Activated naive CD4-positive, alpha-beta T cell treated with anti-CD3 and anti-CD28 coated beads for 36 hours (primary cell): ENCODE measurements at regions not wholly inside any gene's neighbourhood (a gene's known extent, or its start where the extent isn't known, plus 50 kb on each side); places are given as distances from the start of the nearest gene placed in this dataset.

Experiments
- CTCF ChIA-PET: fragments of 350-600 bp; sonication (Branson Sonifier 250); formaldehyde crosslinking; loops from one replicate; lab custom pipeline; 2021; ENCODE audit warnings: antibody characterized with exemption; lab: Charles Lee
- DNase-seq: peaks from one replicate; pipeline ENCODE4 v3.0.0-alpha.2; 2020
- H3K27ac Mint-ChIP-seq: one replicate; pipeline ENCODE4 v1.8.0; 2021; ENCODE audit warnings: mild to moderate bottlenecking, mixed read lengths
- H3K27me3 Mint-ChIP-seq: one replicate; pipeline ENCODE4 v1.8.0; 2021; ENCODE audit warnings: low read depth, mixed read lengths
- H3K36me3 Mint-ChIP-seq: one replicate; pipeline ENCODE4 v1.8.0; 2021; ENCODE audit warnings: low read depth, mixed read lengths
- H3K4me1 Mint-ChIP-seq: one replicate; pipeline ENCODE4 v1.8.0; 2021; ENCODE audit warnings: low read depth, mixed read lengths
- H3K4me3 Mint-ChIP-seq: one replicate; pipeline ENCODE4 v1.8.0; 2021; ENCODE audit warnings: mild to moderate bottlenecking, moderate library complexity, mixed read lengths
- H3K9me3 Mint-ChIP-seq: one replicate; pipeline ENCODE4 v1.8.0; 2021; ENCODE audit warnings: mixed read lengths
- intact Hi-C: fragments of 100-400 bp; cut with micrococcal nuclease; formaldehyde crosslinking; loops from one replicate; pipeline ENCODE4 v1.15.1; 2023

DNA sequence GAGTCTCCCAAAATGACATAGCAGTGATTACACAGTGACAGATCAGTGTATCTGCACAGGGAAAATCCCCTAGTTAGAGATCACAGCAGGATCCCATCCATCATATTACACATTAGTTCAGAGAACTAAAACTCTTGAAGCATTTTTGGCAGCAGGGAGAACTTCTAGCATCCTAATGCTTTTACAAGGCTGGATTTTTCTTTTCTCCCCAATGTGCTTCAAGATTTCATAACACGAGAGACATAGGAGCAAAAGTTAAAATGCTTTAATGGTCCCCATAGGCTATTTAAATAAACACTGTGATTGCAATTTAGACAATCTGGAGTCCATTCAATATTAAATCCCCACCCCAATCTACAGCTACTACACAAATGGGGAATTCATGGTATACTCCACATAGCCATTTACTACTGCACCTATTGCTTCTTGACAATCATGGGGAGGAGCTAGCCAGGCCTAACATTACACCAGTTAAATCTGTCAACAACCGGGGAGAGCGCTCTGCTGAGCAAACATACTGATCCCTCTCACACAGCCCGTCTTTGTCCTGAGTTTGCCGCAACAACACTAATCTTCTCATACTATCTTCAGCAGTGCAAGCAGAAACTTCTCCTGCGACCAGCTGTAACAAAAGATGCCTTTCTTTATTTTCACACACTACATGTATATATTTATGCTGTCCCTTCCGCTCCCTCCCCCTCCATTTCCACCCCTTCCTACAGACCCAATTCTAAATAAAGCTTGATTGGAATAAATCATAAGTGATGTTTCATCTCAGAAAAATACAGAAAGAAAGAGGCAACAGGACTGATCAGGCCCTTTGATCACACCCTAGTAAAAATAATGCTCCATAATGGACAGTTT is 120.3 kb upstream of the SOX5 start:
- no peaks in the 10 kb centered on the region for H3K27me3 Mint-ChIP-seq
- no peak overlapping the region for H3K4me3 Mint-ChIP-seq
- DNase-seq = no peak
- H3K36me3 Mint-ChIP-seq = no peaks in the 10 kb centered on the region
- H3K4me1 Mint-ChIP-seq = no peaks in the 10 kb centered on the region
- no peaks in the 10 kb centered on the region for H3K9me3 Mint-ChIP-seq
- H3K27ac Mint-ChIP-seq = no peak overlapping the region
- CTCF ChIA-PET = no interaction called here
- intact Hi-C loops = no loop called here

DNA sequence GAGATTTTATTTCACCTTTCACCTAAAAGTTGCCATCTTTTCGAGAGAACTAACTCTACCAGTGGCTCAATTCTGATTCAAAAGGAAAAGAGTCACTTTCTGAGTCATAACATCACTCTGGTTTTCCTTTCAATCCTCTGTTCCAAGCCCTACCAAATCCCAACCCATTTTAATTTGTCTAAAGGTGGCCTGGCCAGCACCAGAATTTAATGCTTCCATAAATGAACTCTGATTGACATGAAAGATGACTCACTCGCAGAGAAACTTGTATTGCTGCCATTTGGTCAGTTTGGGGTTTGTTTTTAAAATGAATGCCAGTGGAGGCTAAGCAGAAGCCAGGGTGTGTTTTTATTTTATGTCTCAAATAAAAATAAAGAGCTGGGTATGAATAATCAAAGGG is 117.4 kb upstream of the SOX5 start:
- no peaks in the 10 kb centered on the region for H3K36me3 Mint-ChIP-seq
- intact Hi-C loops = no loop called here
- H3K27ac Mint-ChIP-seq = no peak overlapping the region

GRCh38 chr12:24066097-24066496 is 116.6 kb upstream of the SOX5 start:
- Mint-ChIP-seq H3K27me3 (no peaks in the 10 kb centered on the region), H3K27ac (no peak overlapping the region), H3K4me1 (no peaks in the 10 kb centered on the region), H3K36me3 (no peaks in the 10 kb centered on the region), H3K4me3 (no peak overlapping the region), H3K9me3 (no peaks in the 10 kb centered on the region)
- DNase-seq = no peak
- CTCF ChIA-PET = no interaction called here
- intact Hi-C loops = no loop called here

More for the DNA sequence above, 117.4 kb upstream of the SOX5 start:
- Mint-ChIP-seq H3K4me1 (no peaks in the 10 kb centered on the region), H3K27me3 (no peaks in the 10 kb centered on the region), H3K4me3 (no peak overlapping the region), H3K9me3 (no peaks in the 10 kb centered on the region)
- CTCF ChIA-PET = no interaction called here
- no peak for DNase-seq

- no peaks in the 10 kb centered on the region for H3K27me3 Mint-ChIP-seq
- CTCF ChIA-PET = no interaction called here
- no peak overlapping the region for H3K4me3 Mint-ChIP-seq
- no peak overlapping the region for H3K27ac Mint-ChIP-seq
- DNase-seq = no peak
- no peaks in the 10 kb centered on the region for H3K4me1 Mint-ChIP-seq
- no peaks in the 10 kb centered on the region for H3K36me3 Mint-ChIP-seq
- intact Hi-C loops = no loop called here
- no peaks in the 10 kb centered on the region for H3K9me3 Mint-ChIP-seq
Measured at GRCh38 chr12:24062642-24063245, 113.3 kb upstream of the SOX5 start.

- no peaks in the 10 kb centered on the region for H3K36me3 Mint-ChIP-seq
- H3K27me3 Mint-ChIP-seq = no peaks in the 10 kb centered on the region
- H3K27ac Mint-ChIP-seq = no peak overlapping the region
- CTCF ChIA-PET = interaction anchor here (1.0 kb wide), 1 partner anchor 12 kb away, joined by 6 read pairs; no protein-coding TSS in a partner anchor
- no peaks in the 10 kb centered on the region for H3K4me1 Mint-ChIP-seq
- intact Hi-C loops = no loop called here
- H3K9me3 Mint-ChIP-seq = no peaks in the 10 kb centered on the region
- DNase-seq = no peak
- no peak overlapping the region for H3K4me3 Mint-ChIP-seq
Measured at GRCh38 chr12:24060089-24060488, 110.6 kb upstream of the SOX5 start.

GRCh38 chr12:24057920-24058476 is 108.5 kb upstream of the SOX5 start:
- Mint-ChIP-seq H3K4me3 (no peak overlapping the region), H3K9me3 (no peaks in the 10 kb centered on the region), H3K4me1 (no peaks in the 10 kb centered on the region), H3K36me3 (no peaks in the 10 kb centered on the region), H3K27ac (no peak overlapping the region), H3K27me3 (no peaks in the 10 kb centered on the region)
- DNase-seq = no peak
- intact Hi-C loops = no loop called here
- CTCF ChIA-PET = interaction anchor here (0.6 kb wide), 1 partner anchor 24 kb away, joined by 3 read pairs; no protein-coding TSS in a partner anchor

DNA sequence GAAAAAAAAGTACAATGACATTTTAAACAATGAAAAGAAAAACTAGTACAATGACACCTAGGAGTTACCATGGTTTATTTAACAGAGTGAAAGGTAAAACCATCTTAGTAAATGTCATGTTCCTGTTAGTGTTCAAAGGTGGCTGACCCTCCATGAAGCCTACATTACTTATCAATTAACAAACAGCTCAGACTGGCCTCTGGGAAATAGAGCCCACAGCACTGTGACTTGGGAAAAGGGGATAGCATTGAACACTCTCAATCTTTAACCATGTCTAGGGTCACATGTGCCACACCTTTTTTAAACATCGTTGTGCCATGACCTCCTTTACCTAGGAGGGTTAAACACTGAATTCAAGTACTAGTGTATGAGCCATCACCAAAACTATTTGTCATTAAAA is 106.3 kb upstream of the SOX5 start:
- Mint-ChIP-seq H3K27ac (no peak overlapping the region), H3K36me3 (no peaks in the 10 kb centered on the region), H3K27me3 (no peaks in the 10 kb centered on the region), H3K9me3 (no peaks in the 10 kb centered on the region), H3K4me1 (no peaks in the 10 kb centered on the region), H3K4me3 (no peak overlapping the region)
- CTCF ChIA-PET = no interaction called here
- intact Hi-C loops = no loop called here
- DNase-seq = no peak

DNA sequence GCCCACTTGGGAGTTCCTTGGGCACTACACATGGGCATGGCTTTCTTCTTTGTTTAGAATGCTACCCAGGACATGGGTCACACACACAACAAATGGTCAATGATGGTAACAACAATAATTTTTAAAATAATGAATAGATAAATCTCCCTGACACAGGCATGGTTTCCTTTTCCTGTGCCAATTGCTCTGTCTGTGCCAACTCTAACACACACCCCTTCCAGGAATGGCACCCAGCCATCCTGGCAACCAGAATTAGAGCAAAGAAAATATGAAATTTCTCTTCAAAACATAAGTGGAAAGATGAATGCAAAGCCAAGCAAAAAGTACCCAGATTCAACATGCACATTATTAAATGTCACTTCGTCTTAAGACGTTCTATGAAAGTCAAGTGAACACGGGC is 104.9 kb upstream of the SOX5 start:
- no peaks in the 10 kb centered on the region for H3K4me1 Mint-ChIP-seq
- H3K27me3 Mint-ChIP-seq = no peaks in the 10 kb centered on the region
- no peak overlapping the region for H3K4me3 Mint-ChIP-seq
- no peak for DNase-seq
- CTCF ChIA-PET = no interaction called here
- intact Hi-C loops = no loop called here
- no peaks in the 10 kb centered on the region for H3K9me3 Mint-ChIP-seq
- no peaks in the 10 kb centered on the region for H3K36me3 Mint-ChIP-seq
- H3K27ac Mint-ChIP-seq = no peak overlapping the region

DNA sequence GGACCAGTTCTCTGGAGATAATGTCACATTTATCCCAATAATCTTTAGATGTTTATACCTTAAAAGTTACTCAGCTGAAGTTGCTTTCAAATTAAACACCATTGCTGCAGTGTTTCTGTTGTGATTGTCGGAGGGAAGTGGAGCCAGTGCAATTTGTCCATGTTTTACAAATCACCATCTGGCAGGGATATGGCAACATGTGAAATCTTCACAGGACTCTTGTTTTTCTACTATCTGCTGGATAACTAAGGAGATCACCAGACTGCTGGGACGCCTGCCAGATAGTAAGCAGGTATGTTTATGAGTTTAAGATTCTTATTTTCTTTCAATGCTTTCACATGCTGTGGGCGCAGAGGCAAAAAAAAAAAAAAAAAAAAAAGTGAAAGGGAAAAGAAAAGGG is 100.3 kb upstream of the SOX5 start:
- H3K27me3 Mint-ChIP-seq = no peaks in the 10 kb centered on the region
- H3K36me3 Mint-ChIP-seq = no peaks in the 10 kb centered on the region
- H3K4me3 Mint-ChIP-seq = no peak overlapping the region
- intact Hi-C loops = no loop called here
- H3K4me1 Mint-ChIP-seq = no peaks in the 10 kb centered on the region
- H3K27ac Mint-ChIP-seq = no peak overlapping the region
- no peak for DNase-seq
- no peaks in the 10 kb centered on the region for H3K9me3 Mint-ChIP-seq
- CTCF ChIA-PET = interaction anchor here (0.6 kb wide), 1 partner anchor 788 kb away, joined by 3 read pairs; no protein-coding TSS in a partner anchor

DNA sequence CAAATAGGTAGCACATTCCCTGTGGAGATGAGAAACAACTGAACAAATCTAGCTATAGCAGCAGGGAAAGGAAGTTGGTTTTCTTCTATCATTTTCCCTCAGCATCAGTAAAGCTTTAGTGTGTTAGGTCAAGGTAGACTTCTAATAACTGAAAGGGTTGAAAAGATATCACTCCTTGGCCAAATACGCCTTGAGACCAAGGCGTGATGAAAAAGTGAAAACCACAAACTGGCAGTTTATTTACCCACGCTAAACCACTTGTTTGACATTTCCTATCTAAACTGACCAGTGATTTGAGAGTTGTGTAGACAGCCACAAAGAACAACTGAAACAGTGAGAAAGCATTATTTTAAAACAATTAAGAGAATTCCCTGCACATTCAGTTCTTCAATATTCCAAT is 99.6 kb upstream of the SOX5 start:
- CTCF ChIA-PET = no interaction called here
- no peak overlapping the region for H3K27ac Mint-ChIP-seq
- H3K36me3 Mint-ChIP-seq = no peaks in the 10 kb centered on the region
- H3K27me3 Mint-ChIP-seq = no peaks in the 10 kb centered on the region
- H3K4me3 Mint-ChIP-seq = no peak overlapping the region
- no peak for DNase-seq
- intact Hi-C loops = no loop called here
- H3K4me1 Mint-ChIP-seq = no peaks in the 10 kb centered on the region
- no peaks in the 10 kb centered on the region for H3K9me3 Mint-ChIP-seq

- no peaks in the 10 kb centered on the region for H3K9me3 Mint-ChIP-seq
- CTCF ChIA-PET = no interaction called here
- no peak for DNase-seq
- H3K27ac Mint-ChIP-seq = no peak overlapping the region
- H3K36me3 Mint-ChIP-seq = no peaks in the 10 kb centered on the region
- H3K4me1 Mint-ChIP-seq = no peaks in the 10 kb centered on the region
- H3K4me3 Mint-ChIP-seq = no peak overlapping the region
- intact Hi-C loops = no loop called here
- no peaks in the 10 kb centered on the region for H3K27me3 Mint-ChIP-seq
Measured at GRCh38 chr12:24048446-24048845, 99.0 kb upstream of the SOX5 start.

- Mint-ChIP-seq H3K36me3 (no peaks in the 10 kb centered on the region), H3K27me3 (no peaks in the 10 kb centered on the region), H3K4me3 (no peak overlapping the region), H3K4me1 (no peaks in the 10 kb centered on the region), H3K9me3 (no peaks in the 10 kb centered on the region), H3K27ac (no peak overlapping the region)
- intact Hi-C loops = no loop called here
- CTCF ChIA-PET = no interaction called here
- DNase-seq = no peak
Measured at GRCh38 chr12:24047326-24047725, 97.9 kb upstream of the SOX5 start.

GRCh38 chr12:24045816-24046257 is 96.4 kb upstream of the SOX5 start:
- H3K4me3 Mint-ChIP-seq = no peak overlapping the region
- no peak overlapping the region for H3K27ac Mint-ChIP-seq
- CTCF ChIA-PET = no interaction called here
- no peaks in the 10 kb centered on the region for H3K36me3 Mint-ChIP-seq
- no peaks in the 10 kb centered on the region for H3K9me3 Mint-ChIP-seq
- intact Hi-C loops = no loop called here
- no peaks in the 10 kb centered on the region for H3K4me1 Mint-ChIP-seq
- no peaks in the 10 kb centered on the region for H3K27me3 Mint-ChIP-seq
- DNase-seq = no peak
